Neutrophil (primary cell): ENCODE measurements at regions not wholly inside any gene's neighbourhood (a gene's known extent, or its start where the extent isn't known, plus 50 kb on each side); places are given as distances from the start of the nearest gene placed in this dataset.

Experiments
- H3K27ac ChIP-seq: fragments of 200-600 bp; sonication (generic); 2 replicates; pipeline ENCODE4 v1.5.1; 2016; ENCODE audit warnings: mild to moderate bottlenecking, moderate library complexity
- H3K27me3 ChIP-seq: fragments of 200-600 bp; sonication (generic); 2 replicates; pipeline ENCODE4 v1.6.0; 2016; ENCODE audit warnings: mild to moderate bottlenecking
- H3K36me3 ChIP-seq: fragments of 200-600 bp; sonication (generic); 2 replicates; pipeline ENCODE4 v1.5.1; 2017
- H3K4me1 ChIP-seq, 2 experiments: fragments of 200-600 bp in 1 of 2; sonication (generic) in 1 of 2; 1 replicate in 1 of 2; 2 replicates in 1 of 2; pipeline versions ENCODE4 v1.5.1 to v1.6.1; 2013 to 2016; ENCODE audit warnings: low read depth in 1 of 2, low read length in 1 of 2, mild to moderate bottlenecking in 1 of 2, moderate library complexity in 1 of 2; ENCODE audit not compliant: control insufficient read depth in 1 of 2, insufficient read depth in 1 of 2
- H3K4me3 ChIP-seq, 2 experiments: fragments of 200-600 bp in 1 of 2; sonication (generic) in 1 of 2; 1 replicate in 1 of 2; 2 replicates in 1 of 2; pipeline ENCODE4 v1.5.1; 2013 to 2016; ENCODE audit warnings: low read depth in 1 of 2, low read length in 1 of 2, mild to moderate bottlenecking in 1 of 2, moderate library complexity in 1 of 2
- H3K9me3 ChIP-seq: fragments of 200-600 bp; sonication (generic); 2 replicates; pipeline ENCODE4 v1.5.1; 2016
- TF ChIP-seq, protein P1 (sequence below): fragments of 200-600 bp; sonication (generic); IDR thresholded peaks from 2 replicates; pipeline ENCODE4 v1.5.1; 2016; ENCODE audit warnings: antibody characterized with exemption

DNA sequence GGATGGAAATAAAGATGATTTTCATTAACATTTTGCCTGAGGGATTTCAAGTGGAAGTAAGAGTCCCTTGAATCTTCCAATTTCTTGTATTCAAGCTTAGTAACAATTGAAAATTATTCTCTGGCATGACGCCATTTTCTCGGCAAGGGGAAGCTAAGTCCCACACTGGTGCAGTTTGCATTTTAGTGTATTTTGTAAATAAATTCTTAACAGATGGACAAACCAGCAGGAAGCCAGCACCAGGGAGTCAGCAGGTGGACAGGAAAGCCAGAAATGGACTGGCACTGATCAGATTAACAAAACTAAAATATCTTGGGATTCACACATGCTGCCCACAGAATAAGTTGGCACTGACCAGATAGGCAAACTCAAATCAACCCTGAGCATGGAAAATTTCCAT lies 311.3 kb downstream of the LRRIQ3 start:
- Histone ChIP-seq H3K4me3 (no peak overlapping the region), H3K27me3 (no peaks in the 10 kb centered on the region), H3K27ac (no peak overlapping the region), H3K36me3 (no peaks in the 10 kb centered on the region), H3K9me3 (no peaks in the 10 kb centered on the region), H3K4me1 (no peaks in the 10 kb centered on the region)
- TF ChIP-seq, protein P1, sequence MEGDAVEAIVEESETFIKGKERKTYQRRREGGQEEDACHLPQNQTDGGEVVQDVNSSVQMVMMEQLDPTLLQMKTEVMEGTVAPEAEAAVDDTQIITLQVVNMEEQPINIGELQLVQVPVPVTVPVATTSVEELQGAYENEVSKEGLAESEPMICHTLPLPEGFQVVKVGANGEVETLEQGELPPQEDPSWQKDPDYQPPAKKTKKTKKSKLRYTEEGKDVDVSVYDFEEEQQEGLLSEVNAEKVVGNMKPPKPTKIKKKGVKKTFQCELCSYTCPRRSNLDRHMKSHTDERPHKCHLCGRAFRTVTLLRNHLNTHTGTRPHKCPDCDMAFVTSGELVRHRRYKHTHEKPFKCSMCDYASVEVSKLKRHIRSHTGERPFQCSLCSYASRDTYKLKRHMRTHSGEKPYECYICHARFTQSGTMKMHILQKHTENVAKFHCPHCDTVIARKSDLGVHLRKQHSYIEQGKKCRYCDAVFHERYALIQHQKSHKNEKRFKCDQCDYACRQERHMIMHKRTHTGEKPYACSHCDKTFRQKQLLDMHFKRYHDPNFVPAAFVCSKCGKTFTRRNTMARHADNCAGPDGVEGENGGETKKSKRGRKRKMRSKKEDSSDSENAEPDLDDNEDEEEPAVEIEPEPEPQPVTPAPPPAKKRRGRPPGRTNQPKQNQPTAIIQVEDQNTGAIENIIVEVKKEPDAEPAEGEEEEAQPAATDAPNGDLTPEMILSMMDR: no peak

DNA sequence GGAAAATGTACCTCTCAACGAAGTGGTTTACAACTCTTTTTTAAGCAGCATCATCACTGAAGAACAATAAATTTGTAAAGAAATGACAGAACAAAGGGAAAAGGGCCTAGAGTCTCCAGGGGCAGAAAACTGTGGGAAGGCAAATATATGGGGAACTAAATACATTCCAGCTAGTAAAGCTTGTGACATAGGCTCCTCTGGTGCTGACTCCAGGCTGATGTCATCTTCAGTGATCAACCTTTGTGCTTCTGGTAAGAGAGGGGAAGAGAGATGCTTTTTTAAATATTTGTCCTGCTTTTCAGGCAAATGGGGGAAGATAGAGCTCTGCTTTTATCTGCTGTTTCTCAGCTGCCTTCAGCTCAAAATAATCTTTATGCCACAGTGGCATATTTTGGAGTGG lies 323.2 kb downstream of the LRRIQ3 start:
- Histone ChIP-seq H3K27ac (no peak overlapping the region), H3K9me3 (no peaks in the 10 kb centered on the region), H3K36me3 (no peaks in the 10 kb centered on the region), H3K27me3 (no peaks in the 10 kb centered on the region), H3K4me1 (no peaks in the 10 kb centered on the region), H3K4me3 (no peak overlapping the region)
- TF ChIP-seq, protein P1: no peak

DNA sequence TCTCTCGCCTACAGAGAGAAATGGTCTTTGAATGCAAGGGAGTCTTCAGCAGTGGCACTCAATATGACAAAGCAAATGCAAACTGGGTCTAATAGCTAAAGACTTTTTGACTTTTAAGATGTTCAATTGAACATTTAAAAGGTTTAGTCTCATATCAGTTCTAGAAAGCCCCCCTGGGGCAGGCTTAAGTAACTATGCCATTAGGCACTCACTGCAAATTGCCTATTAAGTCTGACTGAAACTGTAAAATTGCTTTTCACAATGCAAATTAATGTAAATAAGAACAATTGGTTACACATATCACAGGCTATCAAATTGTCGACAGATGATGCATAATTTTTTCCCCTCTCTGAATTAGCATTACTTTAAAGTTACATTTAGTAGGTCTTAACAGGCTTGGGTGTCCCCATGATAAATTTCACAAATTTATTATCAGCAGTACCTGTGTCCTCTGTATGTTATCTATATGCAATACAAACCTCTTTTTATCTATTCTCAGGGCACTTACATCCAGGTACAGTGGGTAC lies 329.1 kb downstream of the LRRIQ3 start:
- Histone ChIP-seq H3K27ac (no peak overlapping the region), H3K4me1 (no peaks in the 10 kb centered on the region), H3K4me3 (no peak overlapping the region), H3K36me3 (no peaks in the 10 kb centered on the region), H3K9me3 (no peaks in the 10 kb centered on the region), H3K27me3 (no peaks in the 10 kb centered on the region)
- TF ChIP-seq, protein P1: no peak

DNA sequence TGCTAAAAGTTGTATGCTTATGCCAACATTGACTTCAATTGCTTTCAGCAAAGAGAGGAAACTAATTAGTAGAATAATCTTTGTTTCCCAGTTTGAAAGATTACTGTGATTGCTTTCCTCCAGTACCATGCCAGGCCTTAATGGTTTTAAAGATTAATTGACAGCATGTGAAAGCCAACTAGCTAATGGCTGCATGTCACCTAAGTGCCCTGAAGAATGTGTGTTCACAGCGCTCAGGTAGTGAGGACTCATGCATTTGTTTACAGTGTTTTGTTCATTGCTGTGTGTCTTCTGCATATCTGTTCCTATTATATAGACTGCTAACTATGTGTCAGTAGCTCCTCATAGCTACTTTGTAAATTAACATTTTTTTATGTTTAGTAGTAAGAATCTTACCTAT lies 335.6 kb downstream of the LRRIQ3 start:
- TF ChIP-seq, protein P1: no peak
- Histone ChIP-seq H3K27me3 (no peaks in the 10 kb centered on the region), H3K9me3 (no peaks in the 10 kb centered on the region), H3K36me3 (no peaks in the 10 kb centered on the region), H3K27ac (no peak overlapping the region), H3K4me1 (no peaks in the 10 kb centered on the region), H3K4me3 (no peak overlapping the region)

DNA sequence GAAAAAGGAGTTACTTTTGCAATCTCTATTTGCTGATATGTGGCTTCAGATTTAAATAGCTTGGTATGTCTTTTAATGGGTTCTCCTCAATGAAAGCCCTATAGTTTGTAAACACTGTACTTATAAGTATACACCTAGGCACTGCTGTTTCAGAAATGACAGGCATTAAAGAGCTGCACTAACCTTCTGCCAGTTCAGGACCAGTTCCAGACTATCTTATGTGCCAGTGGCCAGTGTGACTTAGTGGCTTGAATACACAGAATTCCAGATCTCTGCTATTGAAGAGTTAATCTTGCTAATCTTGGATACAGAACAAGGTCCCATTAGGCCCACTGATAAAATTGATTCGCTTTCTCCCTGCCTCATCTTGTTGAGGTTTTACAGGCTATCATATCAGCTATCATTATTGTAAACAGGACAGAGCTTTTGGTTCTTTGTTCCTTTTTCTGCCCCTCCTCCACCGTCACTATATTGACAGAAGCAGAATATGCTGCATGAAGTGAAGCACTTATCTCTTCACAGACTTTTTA lies 337.5 kb downstream of the LRRIQ3 start:
- Histone ChIP-seq H3K27ac (no peak overlapping the region), H3K4me3 (no peak overlapping the region), H3K4me1 (no peaks in the 10 kb centered on the region), H3K36me3 (no peaks in the 10 kb centered on the region), H3K9me3 (no peaks in the 10 kb centered on the region), H3K27me3 (no peaks in the 10 kb centered on the region)
- TF ChIP-seq, protein P1: no peak
